ENCODE measurements at regions not wholly inside any gene's neighbourhood (a gene's known extent, or its start where the extent isn't known, plus 50 kb on each side); places are given as distances from the start of the nearest gene placed in this dataset.

DNA sequence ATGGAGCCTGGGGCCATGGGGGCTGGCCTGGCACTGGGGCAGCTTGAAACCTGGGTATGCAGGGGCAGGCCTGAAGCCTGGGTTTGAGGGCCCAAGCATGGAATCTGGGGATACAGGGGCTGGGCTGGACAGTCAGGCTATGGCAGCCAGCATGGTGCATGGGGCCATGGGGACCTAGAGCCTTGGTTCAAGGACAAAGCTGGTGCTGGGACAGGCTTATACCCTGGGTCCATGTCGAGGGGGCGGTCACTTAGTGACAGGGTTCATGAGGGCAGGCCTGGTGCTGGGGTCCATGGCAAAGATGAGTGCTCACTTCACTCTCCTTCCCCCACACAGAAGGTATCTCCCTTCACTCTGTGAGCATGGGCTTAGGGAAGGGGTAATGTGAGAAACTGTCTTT is 116.2 kb downstream of the BBS10 start:
- no peaks in the 10 kb centered on the region for H3K9me3 ChIP-seq
- no peaks in the 10 kb centered on the region for H3K27me3 ChIP-seq (replicated peaks; ENCODE audit: insufficient read depth)
- TF ChIP-seq, protein P1, sequence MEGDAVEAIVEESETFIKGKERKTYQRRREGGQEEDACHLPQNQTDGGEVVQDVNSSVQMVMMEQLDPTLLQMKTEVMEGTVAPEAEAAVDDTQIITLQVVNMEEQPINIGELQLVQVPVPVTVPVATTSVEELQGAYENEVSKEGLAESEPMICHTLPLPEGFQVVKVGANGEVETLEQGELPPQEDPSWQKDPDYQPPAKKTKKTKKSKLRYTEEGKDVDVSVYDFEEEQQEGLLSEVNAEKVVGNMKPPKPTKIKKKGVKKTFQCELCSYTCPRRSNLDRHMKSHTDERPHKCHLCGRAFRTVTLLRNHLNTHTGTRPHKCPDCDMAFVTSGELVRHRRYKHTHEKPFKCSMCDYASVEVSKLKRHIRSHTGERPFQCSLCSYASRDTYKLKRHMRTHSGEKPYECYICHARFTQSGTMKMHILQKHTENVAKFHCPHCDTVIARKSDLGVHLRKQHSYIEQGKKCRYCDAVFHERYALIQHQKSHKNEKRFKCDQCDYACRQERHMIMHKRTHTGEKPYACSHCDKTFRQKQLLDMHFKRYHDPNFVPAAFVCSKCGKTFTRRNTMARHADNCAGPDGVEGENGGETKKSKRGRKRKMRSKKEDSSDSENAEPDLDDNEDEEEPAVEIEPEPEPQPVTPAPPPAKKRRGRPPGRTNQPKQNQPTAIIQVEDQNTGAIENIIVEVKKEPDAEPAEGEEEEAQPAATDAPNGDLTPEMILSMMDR (IDR thresholded peaks at IDR 0.05), result no peak
- TF ChIP-seq POLR2AphosphoS5 (IDR thresholded peaks at IDR 0.05) (no peak), POLR2A (IDR thresholded peaks at IDR 0.05) (no peak)
- no peak overlapping the region for H3K27ac ChIP-seq
- no peaks in the 10 kb centered on the region for H3K36me3 ChIP-seq
- DNase-seq (ENCODE audit: low spot score), result no peak
- no peaks in the 10 kb centered on the region for H3K4me1 ChIP-seq (replicated peaks)
- H3K4me3 ChIP-seq, result no peak overlapping the region
- intact Hi-C loops (cut with DNase I), result no loop called here
- WGBS, result 91% methylated on average over 2 of the region's 2 CpGs

DNA sequence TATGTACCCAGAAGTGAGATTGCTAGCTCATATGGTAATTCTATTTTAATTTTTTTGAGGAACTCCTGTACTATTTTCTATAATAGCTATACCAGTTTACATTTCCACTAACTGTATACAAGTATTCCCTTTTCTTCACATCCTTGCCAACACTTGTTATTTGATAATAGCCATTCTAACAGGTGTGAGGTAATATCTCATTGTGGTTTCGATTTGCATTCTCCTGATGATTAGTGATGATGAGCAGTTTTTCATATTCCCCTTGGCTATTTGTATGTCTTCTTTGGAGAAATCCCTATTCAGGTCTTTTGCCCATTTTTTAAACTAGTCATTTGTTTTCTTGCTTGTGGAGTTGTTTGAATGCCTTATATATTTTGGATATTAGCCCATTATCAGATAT is 121.3 kb downstream of the BBS10 start:
- Histone ChIP-seq H3K4me3 (no peak overlapping the region), H3K27me3 (replicated peaks; ENCODE audit: insufficient read depth) (no peaks in the 10 kb centered on the region), H3K9me3 (no peaks in the 10 kb centered on the region), H3K4me1 (replicated peaks) (no peaks in the 10 kb centered on the region), H3K36me3 (no peaks in the 10 kb centered on the region), H3K27ac (no peak overlapping the region)
- intact Hi-C loops (cut with DNase I), result no loop called here
- TF ChIP-seq, protein P1 (IDR thresholded peaks at IDR 0.05), result no peak
- TF ChIP-seq POLR2AphosphoS5 (IDR thresholded peaks at IDR 0.05) (no peak), POLR2A (IDR thresholded peaks at IDR 0.05) (no peak)
- DNase-seq (ENCODE audit: low spot score), result no peak
- 86% methylated on average over 1 of the region's 1 CpG for WGBS

DNA sequence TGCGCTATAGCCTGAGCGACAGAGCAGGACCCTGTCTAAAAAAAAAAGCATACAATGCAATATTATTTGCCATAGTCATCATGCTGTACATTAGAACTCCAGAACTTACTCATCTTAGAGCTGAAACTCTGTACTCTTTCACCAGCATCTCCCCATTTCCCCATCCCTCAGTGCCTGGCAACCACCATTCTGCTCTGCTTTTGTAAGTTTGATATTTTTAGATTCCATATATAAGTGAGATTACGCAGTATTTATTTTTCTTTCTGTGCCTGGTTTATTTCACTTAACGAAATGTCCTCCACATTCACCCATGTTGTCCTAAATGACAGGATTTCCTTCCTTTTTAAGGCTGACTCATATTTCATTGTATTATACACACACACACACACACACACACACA is 121.8 kb downstream of the BBS10 start:
- Histone ChIP-seq H3K9me3 (no peaks in the 10 kb centered on the region), H3K4me1 (replicated peaks) (no peaks in the 10 kb centered on the region), H3K4me3 (no peak overlapping the region), H3K27ac (no peak overlapping the region), H3K36me3 (no peaks in the 10 kb centered on the region), H3K27me3 (replicated peaks; ENCODE audit: insufficient read depth) (no peaks in the 10 kb centered on the region)
- intact Hi-C loops (cut with DNase I), result no loop called here
- WGBS, result 78% methylated on average over 4 of the region's 4 CpGs
- TF ChIP-seq POLR2A (IDR thresholded peaks at IDR 0.05) (no peak), POLR2AphosphoS5 (IDR thresholded peaks at IDR 0.05) (no peak)
- TF ChIP-seq, protein P1 (IDR thresholded peaks at IDR 0.05), result no peak
- DNase-seq (ENCODE audit: low spot score), result no peak

DNA sequence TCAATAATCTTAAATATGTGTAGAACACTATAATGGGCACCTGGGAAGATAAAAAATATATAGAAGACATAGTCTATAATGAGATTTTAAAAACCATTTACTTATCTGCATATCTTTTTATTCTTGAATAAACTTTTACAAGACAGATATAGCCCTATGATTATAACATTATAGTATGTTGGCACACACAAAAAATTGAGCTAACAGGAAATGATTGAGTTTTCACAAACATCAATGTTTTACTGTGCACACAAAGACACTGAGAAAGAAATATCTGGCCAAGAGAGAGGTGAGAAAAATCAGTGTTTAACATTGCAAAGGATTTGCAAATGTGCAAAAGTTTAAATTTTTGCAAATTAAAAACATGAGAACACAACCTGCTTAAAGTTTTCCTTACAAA is 124.3 kb downstream of the BBS10 start:
- H3K4me1 ChIP-seq (replicated peaks), result no peaks in the 10 kb centered on the region
- H3K27me3 ChIP-seq (replicated peaks; ENCODE audit: insufficient read depth), result no peaks in the 10 kb centered on the region
- intact Hi-C loops (cut with DNase I), result no loop called here
- H3K36me3 ChIP-seq, result no peaks in the 10 kb centered on the region
- no peaks in the 10 kb centered on the region for H3K9me3 ChIP-seq
- no peak for DNase-seq (ENCODE audit: low spot score)
- no peak overlapping the region for H3K4me3 ChIP-seq
- H3K27ac ChIP-seq, result no peak overlapping the region
- TF ChIP-seq, protein P1 (IDR thresholded peaks at IDR 0.05), result no peak
- no peak for TF ChIP-seq POLR2AphosphoS5 (IDR thresholded peaks at IDR 0.05)
- TF ChIP-seq POLR2A (IDR thresholded peaks at IDR 0.05), result no peak

DNA sequence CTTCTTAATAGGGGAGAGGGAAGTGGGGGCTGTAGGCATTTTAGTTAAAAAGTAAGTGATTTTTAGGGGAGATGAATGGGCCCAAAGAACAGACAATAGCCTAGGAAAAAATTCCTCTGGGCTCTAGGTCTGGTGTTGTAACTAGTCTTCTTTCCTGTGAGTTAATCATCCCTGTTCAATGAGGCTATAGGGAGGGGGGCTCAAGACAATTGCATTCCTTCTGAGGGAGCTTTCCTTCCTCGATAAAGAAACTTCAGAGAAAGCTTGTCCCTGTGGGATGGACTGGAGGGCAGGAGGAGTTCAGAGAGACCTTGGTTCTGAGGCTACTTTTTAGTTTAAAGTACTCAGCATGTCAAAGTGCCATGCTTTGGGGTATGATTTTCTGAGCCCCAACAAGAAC is 127.2 kb downstream of the BBS10 start:
- WGBS, result 37% methylated on average over 1 of the region's 1 CpG
- H3K27me3 ChIP-seq (replicated peaks; ENCODE audit: insufficient read depth), result no peaks in the 10 kb centered on the region

More for the DNA sequence above, 127.2 kb downstream of the BBS10 start:
- Histone ChIP-seq H3K27ac (no peak overlapping the region), H3K36me3 (no peaks in the 10 kb centered on the region), H3K4me1 (replicated peaks) (no peaks in the 10 kb centered on the region), H3K4me3 (no peak overlapping the region), H3K9me3 (no peaks in the 10 kb centered on the region)
- no peak for TF ChIP-seq POLR2AphosphoS5 (IDR thresholded peaks at IDR 0.05)
- TF ChIP-seq, protein P1 (IDR thresholded peaks at IDR 0.05), result no peak
- no peak for TF ChIP-seq POLR2A (IDR thresholded peaks at IDR 0.05)
- intact Hi-C loops (cut with DNase I), result no loop called here
- no peak for DNase-seq (ENCODE audit: low spot score)
